A673 (cell line): ENCODE measurements at regions not wholly inside any gene's neighbourhood (a gene's known extent, or its start where the extent isn't known, plus 50 kb on each side); places are given as distances from the start of the nearest gene placed in this dataset.

Experiments used
- EZH2 ChIP-seq: fragments of 200-600 bp; sonication (generic); IDR thresholded peaks from 2 replicates; pipeline ENCODE4 v1.6.1; 2017; ENCODE audit warnings: borderline replicate concordance, low read depth, mild to moderate bottlenecking, mixed read lengths, antibody characterized with exemption, low read length; ENCODE audit not compliant: poor library complexity, severe bottlenecking
- TF ChIP-seq, protein P1 (sequence below): fragments of 300-800, 200-600 bp; sonication (generic); conservative IDR thresholded peaks from 2 replicates; pipeline ENCODE4 v1.5.1; 2017; ENCODE audit warnings: low read depth, mild to moderate bottlenecking, antibody characterized with exemption, low read length, moderate library complexity, mixed read lengths

DNA sequence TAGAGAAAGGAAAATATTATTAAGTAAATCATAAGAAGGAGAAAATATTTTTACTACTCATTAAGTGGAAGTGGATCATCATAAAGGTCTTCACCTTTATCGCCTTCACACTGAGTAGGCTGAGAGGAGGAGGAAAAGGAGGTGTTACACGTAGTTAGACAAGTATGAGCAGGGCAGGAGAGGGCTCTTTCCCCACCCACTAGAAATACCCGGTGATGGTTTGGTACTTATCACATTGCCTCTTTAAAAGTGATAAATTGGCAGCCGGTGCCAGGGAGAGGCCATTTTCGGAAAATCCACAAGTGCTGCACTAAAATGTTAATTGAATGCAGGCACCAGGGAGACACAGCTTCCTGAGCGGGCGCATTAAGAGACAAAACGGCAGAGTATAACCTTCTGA lies 598.7 kb upstream of the SOX11 start:
- TF ChIP-seq EZH2 = no peak
- TF ChIP-seq, protein P1, sequence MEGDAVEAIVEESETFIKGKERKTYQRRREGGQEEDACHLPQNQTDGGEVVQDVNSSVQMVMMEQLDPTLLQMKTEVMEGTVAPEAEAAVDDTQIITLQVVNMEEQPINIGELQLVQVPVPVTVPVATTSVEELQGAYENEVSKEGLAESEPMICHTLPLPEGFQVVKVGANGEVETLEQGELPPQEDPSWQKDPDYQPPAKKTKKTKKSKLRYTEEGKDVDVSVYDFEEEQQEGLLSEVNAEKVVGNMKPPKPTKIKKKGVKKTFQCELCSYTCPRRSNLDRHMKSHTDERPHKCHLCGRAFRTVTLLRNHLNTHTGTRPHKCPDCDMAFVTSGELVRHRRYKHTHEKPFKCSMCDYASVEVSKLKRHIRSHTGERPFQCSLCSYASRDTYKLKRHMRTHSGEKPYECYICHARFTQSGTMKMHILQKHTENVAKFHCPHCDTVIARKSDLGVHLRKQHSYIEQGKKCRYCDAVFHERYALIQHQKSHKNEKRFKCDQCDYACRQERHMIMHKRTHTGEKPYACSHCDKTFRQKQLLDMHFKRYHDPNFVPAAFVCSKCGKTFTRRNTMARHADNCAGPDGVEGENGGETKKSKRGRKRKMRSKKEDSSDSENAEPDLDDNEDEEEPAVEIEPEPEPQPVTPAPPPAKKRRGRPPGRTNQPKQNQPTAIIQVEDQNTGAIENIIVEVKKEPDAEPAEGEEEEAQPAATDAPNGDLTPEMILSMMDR = no peak
